ENCODE measurements at regions not wholly inside any gene's neighbourhood (a gene's known extent, or its start where the extent isn't known, plus 50 kb on each side); places are given as distances from the start of the nearest gene placed in this dataset.

DNA sequence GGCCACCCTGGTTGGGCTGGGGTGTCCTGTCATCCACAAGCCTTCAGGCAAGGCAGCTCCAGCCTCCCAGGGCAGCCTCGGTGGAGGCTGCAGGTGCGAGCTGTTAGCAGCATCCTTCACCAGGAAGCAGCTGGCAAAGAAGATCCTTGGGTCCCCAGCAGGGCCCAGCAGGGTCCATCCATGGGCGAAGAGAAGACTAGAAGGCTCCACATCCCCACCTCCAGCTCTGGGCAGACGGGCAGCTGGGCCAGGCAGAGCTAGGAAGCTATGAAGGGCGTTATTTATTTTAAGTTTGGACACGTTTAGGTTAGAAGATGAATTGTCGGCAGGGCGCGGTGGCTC lies 348.5 kb downstream of the TCERG1L start:
- TF ChIP-seq, protein P1, sequence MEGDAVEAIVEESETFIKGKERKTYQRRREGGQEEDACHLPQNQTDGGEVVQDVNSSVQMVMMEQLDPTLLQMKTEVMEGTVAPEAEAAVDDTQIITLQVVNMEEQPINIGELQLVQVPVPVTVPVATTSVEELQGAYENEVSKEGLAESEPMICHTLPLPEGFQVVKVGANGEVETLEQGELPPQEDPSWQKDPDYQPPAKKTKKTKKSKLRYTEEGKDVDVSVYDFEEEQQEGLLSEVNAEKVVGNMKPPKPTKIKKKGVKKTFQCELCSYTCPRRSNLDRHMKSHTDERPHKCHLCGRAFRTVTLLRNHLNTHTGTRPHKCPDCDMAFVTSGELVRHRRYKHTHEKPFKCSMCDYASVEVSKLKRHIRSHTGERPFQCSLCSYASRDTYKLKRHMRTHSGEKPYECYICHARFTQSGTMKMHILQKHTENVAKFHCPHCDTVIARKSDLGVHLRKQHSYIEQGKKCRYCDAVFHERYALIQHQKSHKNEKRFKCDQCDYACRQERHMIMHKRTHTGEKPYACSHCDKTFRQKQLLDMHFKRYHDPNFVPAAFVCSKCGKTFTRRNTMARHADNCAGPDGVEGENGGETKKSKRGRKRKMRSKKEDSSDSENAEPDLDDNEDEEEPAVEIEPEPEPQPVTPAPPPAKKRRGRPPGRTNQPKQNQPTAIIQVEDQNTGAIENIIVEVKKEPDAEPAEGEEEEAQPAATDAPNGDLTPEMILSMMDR (IDR thresholded peaks at IDR 0.05) = no peak
- TF ChIP-seq POLR2A (IDR thresholded peaks at IDR 0.05) = no peak

Data from right lobe of liver (tissue), 4 donors.